Activated CD4-positive, alpha-beta T cell treated with anti-CD3 and anti-CD28 coated beads, Interleukin-2, amount 10 ng/mL, durations not matched to agents 7 days and 5 days (primary cell): ENCODE measurements at regions not wholly inside any gene's neighbourhood (a gene's known extent, or its start where the extent isn't known, plus 50 kb on each side); places are given as distances from the start of the nearest gene placed in this dataset.

ENCODE experiments used
- CTCF ChIA-PET: fragments of 350-600 bp; sonication (Branson Sonifier 250); formaldehyde crosslinking; loops from one replicate; lab custom pipeline; 2021; ENCODE audit warnings: antibody characterized with exemption; lab: Charles Lee
- POLR2A ChIA-PET: fragments of 350-600 bp; sonication (Branson Sonifier 250); formaldehyde crosslinking; loops from one replicate; lab custom pipeline; 2021; ENCODE audit warnings: antibody characterized with exemption; lab: Charles Lee
- DNase-seq: peaks from one replicate; pipeline ENCODE4 v3.0.0-alpha.2; 2020
- H3K27ac Mint-ChIP-seq: one replicate; pipeline ENCODE4 v1.8.0; 2021; ENCODE audit warnings: mild to moderate bottlenecking, moderate library complexity, mixed read lengths
- H3K27me3 Mint-ChIP-seq: one replicate; pipeline ENCODE4 v1.8.0; 2021; ENCODE audit warnings: mixed read lengths
- H3K36me3 Mint-ChIP-seq: one replicate; pipeline ENCODE4 v1.8.0; 2021; ENCODE audit warnings: low read depth, mixed read lengths
- H3K4me1 Mint-ChIP-seq: one replicate; pipeline ENCODE4 v1.8.0; 2021; ENCODE audit warnings: mixed read lengths
- H3K4me3 Mint-ChIP-seq: one replicate; pipeline ENCODE4 v1.8.0; 2021; ENCODE audit warnings: mild to moderate bottlenecking, moderate library complexity, mixed read lengths
- H3K9me3 Mint-ChIP-seq: one replicate; pipeline ENCODE4 v1.8.0; 2021; ENCODE audit warnings: mixed read lengths

DNA sequence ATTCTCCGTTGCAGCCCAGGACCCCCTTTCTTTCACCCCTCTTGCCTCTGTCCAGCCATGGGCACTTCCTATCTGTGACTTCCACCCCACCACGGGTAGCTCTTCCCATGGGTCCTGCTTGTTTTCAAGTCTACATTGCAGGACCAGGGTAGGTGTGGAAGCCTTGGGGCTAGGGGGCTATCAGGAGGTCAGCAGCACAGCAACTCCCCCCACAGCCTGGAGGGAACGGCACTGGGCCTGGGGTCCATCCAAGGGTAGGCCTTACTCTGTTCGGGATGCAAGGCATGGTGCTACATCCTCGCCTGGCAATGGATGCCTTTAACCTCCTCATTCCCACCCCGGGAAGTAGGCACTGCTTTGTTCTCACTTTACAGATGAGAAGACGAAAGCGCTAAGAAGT, 109.3 kb downstream of the IRX5 start:
- no peak for DNase-seq
- Mint-ChIP-seq H3K4me3 (no peak overlapping the region), H3K9me3 (no peaks in the 10 kb centered on the region), H3K27ac (no peak overlapping the region), H3K4me1 (no peaks in the 10 kb centered on the region), H3K36me3 (no peaks in the 10 kb centered on the region), H3K27me3 (no peaks in the 10 kb centered on the region)
- ChIA-PET CTCF (no interaction called here), POLR2A (no interaction called here)

GRCh38 chr16:55040366-55041086, 109.9 kb downstream of the IRX5 start:
- H3K36me3 Mint-ChIP-seq, result no peaks in the 10 kb centered on the region
- no peak overlapping the region for H3K4me3 Mint-ChIP-seq
- no peaks in the 10 kb centered on the region for H3K4me1 Mint-ChIP-seq
- no peaks in the 10 kb centered on the region for H3K9me3 Mint-ChIP-seq
- no peak overlapping the region for H3K27ac Mint-ChIP-seq
- DNase-seq, result no peak
- CTCF ChIA-PET, result interaction anchor here (1.0 to 1.5 kb wide), 2 partner anchors 8 to 10 kb away, joined by 3 to 4 read pairs; no protein-coding TSS in a partner anchor
- H3K27me3 Mint-ChIP-seq, result no peaks in the 10 kb centered on the region
- POLR2A ChIA-PET, result no interaction called here

- DNase-seq, result no peak
- no peaks in the 10 kb centered on the region for H3K4me1 Mint-ChIP-seq
- no peaks in the 10 kb centered on the region for H3K9me3 Mint-ChIP-seq
- H3K27ac Mint-ChIP-seq, result no peak overlapping the region
- no peaks in the 10 kb centered on the region for H3K36me3 Mint-ChIP-seq
- no peak overlapping the region for H3K4me3 Mint-ChIP-seq
- ChIA-PET CTCF (interaction anchor here (1.0 to 1.5 kb wide), 2 partner anchors 9 kb away, joined by 3 to 4 read pairs; no protein-coding TSS in a partner anchor), POLR2A (no interaction called here)
- H3K27me3 Mint-ChIP-seq, result no peaks in the 10 kb centered on the region
These were observed 111.0 kb downstream of the IRX5 start for GRCh38 chr16:55041540-55042234.

GRCh38 chr16:55042556-55043432, 112.1 kb downstream of the IRX5 start:
- ChIA-PET POLR2A (no interaction called here), CTCF (no interaction called here)
- no peak overlapping the region for H3K27ac Mint-ChIP-seq
- H3K4me1 Mint-ChIP-seq, result no peaks in the 10 kb centered on the region
- H3K27me3 Mint-ChIP-seq, result no peaks in the 10 kb centered on the region
- H3K4me3 Mint-ChIP-seq, result no peak overlapping the region
- no peaks in the 10 kb centered on the region for H3K9me3 Mint-ChIP-seq
- H3K36me3 Mint-ChIP-seq, result no peaks in the 10 kb centered on the region
- no peak for DNase-seq

GRCh38 chr16:55043499-55043898, 112.8 kb downstream of the IRX5 start:
- H3K27ac Mint-ChIP-seq, result no peak overlapping the region
- no peak for DNase-seq
- H3K36me3 Mint-ChIP-seq, result no peaks in the 10 kb centered on the region
- POLR2A ChIA-PET, result no interaction called here
- H3K4me3 Mint-ChIP-seq, result no peak overlapping the region
- H3K9me3 Mint-ChIP-seq, result no peaks in the 10 kb centered on the region
- H3K4me1 Mint-ChIP-seq, result no peaks in the 10 kb centered on the region
- no peaks in the 10 kb centered on the region for H3K27me3 Mint-ChIP-seq
- CTCF ChIA-PET, result no interaction called here

DNA sequence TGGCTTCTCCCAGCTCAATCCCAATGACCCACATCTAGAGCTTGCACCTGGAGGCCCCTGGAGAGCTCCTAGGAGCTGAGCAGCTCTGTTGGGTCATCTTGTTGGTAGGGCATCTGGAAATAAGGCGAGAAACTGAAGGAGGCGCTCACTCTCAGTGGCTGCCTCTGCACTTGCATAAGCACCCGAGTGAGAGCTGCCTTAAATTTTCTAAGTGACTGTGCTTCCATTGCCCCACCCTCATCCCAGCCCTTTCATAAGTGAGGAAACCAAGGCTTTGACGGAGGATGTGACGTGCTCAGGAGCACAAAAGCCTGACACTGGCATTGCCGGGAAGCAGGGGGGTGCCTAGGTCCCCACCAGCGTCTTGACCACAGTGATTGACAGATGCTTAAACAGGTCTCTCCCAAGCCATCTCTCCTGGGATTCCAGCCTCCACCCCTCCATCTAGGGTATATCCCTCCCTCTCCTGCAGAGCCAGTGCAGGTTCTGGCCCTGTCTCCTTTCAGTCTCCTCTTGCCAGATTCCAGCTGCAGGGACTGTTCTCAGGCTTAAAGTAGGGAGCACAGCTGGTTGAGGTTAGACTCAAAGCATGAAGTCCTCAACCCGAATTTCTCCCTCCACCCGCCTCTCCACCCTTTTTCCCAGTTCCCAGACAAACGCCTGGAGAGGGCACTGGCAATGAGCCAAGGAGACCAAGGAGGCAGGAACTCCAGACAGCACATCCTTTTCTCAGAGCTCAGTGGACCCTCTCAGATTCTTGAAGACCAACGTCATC, 113.7 kb downstream of the IRX5 start:
- ChIA-PET POLR2A (no interaction called here), CTCF (interaction anchor here (1.1 kb wide), 1 partner anchor 9 kb away, joined by 4 read pairs; no protein-coding TSS in a partner anchor)
- no peak for DNase-seq
- H3K27ac Mint-ChIP-seq, result no peak overlapping the region
- H3K4me1 Mint-ChIP-seq, result no peaks in the 10 kb centered on the region
- H3K4me3 Mint-ChIP-seq, result no peak overlapping the region
- no peaks in the 10 kb centered on the region for H3K27me3 Mint-ChIP-seq
- H3K36me3 Mint-ChIP-seq, result no peaks in the 10 kb centered on the region
- no peaks in the 10 kb centered on the region for H3K9me3 Mint-ChIP-seq

DNA sequence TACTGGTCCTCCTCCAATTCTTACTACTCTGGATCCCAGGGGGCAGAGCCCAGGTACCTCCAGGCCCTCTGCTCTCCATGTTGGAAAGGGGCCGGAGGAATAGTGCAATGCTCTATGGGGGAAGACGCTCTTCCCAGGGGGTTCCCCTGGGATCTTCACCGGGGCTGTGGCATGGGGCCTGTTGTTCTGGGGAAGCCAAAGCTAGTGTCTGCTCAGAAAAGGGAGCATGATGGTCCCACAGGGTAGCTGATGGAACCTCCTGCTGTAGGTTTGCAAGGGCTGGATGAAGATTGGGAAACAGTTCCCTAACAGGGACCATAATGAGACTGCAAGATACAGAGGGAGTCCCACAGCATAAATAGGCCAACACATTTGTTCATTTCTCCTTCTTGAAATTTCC, 114.7 kb downstream of the IRX5 start:
- no peaks in the 10 kb centered on the region for H3K36me3 Mint-ChIP-seq
- no peak overlapping the region for H3K27ac Mint-ChIP-seq
- H3K9me3 Mint-ChIP-seq, result no peaks in the 10 kb centered on the region
- ChIA-PET CTCF (interaction anchor here (1.1 kb wide), 1 partner anchor 10 kb away, joined by 4 read pairs; no protein-coding TSS in a partner anchor), POLR2A (no interaction called here)
- H3K4me3 Mint-ChIP-seq, result no peak overlapping the region
- H3K27me3 Mint-ChIP-seq, result no peaks in the 10 kb centered on the region
- DNase-seq, result no peak
- no peaks in the 10 kb centered on the region for H3K4me1 Mint-ChIP-seq

DNA sequence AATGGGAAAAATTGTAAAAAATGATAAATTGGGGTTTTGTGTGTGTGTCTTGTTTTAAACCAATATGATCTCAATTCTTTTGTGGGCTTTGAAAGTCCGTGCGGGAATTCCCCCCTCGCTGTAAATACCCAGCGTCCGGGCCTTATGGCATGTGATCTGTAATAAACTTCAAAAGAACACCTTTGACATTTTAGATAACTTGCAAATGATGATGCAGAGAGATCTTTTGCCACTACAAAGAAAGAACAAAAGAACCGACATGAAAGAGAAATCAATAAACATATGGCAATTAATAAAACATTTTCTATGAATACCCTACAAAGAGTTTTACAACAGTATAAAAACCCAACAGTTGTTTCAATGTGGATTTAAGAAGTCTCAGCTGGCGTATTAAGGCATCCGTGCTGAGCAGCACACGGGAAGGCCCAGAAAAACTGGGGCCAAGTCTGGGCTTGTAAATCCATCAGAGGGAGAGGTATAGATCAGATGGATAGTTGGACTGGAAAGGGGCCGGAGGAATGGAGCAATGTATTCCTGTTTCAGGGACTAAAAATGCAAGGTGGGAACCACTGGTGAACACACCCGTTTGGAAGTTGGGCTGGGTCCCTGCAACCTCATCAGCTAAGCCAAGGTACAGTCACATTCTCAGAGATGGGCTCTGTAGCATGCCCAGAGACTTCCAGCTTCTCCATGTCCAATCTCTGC, 115.2 kb downstream of the IRX5 start:
- H3K36me3 Mint-ChIP-seq, result no peaks in the 10 kb centered on the region
- DNase-seq, result no peak
- POLR2A ChIA-PET, result no interaction called here
- H3K9me3 Mint-ChIP-seq, result no peaks in the 10 kb centered on the region
- no peak overlapping the region for H3K4me3 Mint-ChIP-seq
- no peaks in the 10 kb centered on the region for H3K27me3 Mint-ChIP-seq
- H3K27ac Mint-ChIP-seq, result no peak overlapping the region
- no peaks in the 10 kb centered on the region for H3K4me1 Mint-ChIP-seq
- CTCF ChIA-PET, result interaction anchor here (1.1 kb wide), 1 partner anchor 10 kb away, joined by 4 read pairs; no protein-coding TSS in a partner anchor

- Mint-ChIP-seq H3K36me3 (no peaks in the 10 kb centered on the region), H3K27me3 (no peaks in the 10 kb centered on the region), H3K4me1 (no peaks in the 10 kb centered on the region), H3K4me3 (no peak overlapping the region), H3K27ac (no peak overlapping the region), H3K9me3 (no peaks in the 10 kb centered on the region)
- POLR2A ChIA-PET, result no interaction called here
- DNase-seq, result no peak
- CTCF ChIA-PET, result no interaction called here
These were observed 115.8 kb downstream of the IRX5 start for GRCh38 chr16:55046513-55046912.

GRCh38 chr16:55046916-55047315, 116.3 kb downstream of the IRX5 start:
- Mint-ChIP-seq H3K4me1 (no peaks in the 10 kb centered on the region), H3K36me3 (no peaks in the 10 kb centered on the region), H3K27ac (no peak overlapping the region), H3K9me3 (no peaks in the 10 kb centered on the region), H3K4me3 (no peak overlapping the region), H3K27me3 (no peaks in the 10 kb centered on the region)
- DNase-seq, result no peak
- CTCF ChIA-PET, result no interaction called here
- POLR2A ChIA-PET, result no interaction called here

GRCh38 chr16:55047331-55047730, 116.7 kb downstream of the IRX5 start:
- no peak overlapping the region for H3K4me3 Mint-ChIP-seq
- DNase-seq, result no peak
- no peaks in the 10 kb centered on the region for H3K27me3 Mint-ChIP-seq
- no peaks in the 10 kb centered on the region for H3K9me3 Mint-ChIP-seq
- ChIA-PET CTCF (no interaction called here), POLR2A (no interaction called here)
- no peaks in the 10 kb centered on the region for H3K36me3 Mint-ChIP-seq
- H3K4me1 Mint-ChIP-seq, result no peaks in the 10 kb centered on the region
- no peak overlapping the region for H3K27ac Mint-ChIP-seq
